DND-41 (cell line): ENCODE measurements at regions not wholly inside any gene's neighbourhood (a gene's known extent, or its start where the extent isn't known, plus 50 kb on each side); places are given as distances from the start of the nearest gene placed in this dataset.

Experiments used
- CTCF ChIP-seq: IDR thresholded peaks from 2 replicates; pipeline ENCODE4 v1.5.1; 2012; ENCODE audit warnings: borderline replicate concordance, low read length, moderate library complexity, mild to moderate bottlenecking; ENCODE audit not compliant: poor library complexity, severe bottlenecking; ENCODE audit errors: extremely low read depth
- EZH2 ChIP-seq: IDR thresholded peaks from 3 replicates; pipeline ENCODE4 v1.6.1; 2012; ENCODE audit warnings: borderline replicate concordance, low read depth, mild to moderate bottlenecking, moderate library complexity, low read length, inconsistent platforms; ENCODE audit not compliant: severe bottlenecking

- TF ChIP-seq CTCF (no peak), EZH2 (no peak)
These were observed 58.3 kb upstream of the ERCC6L2 start for GRCh38 chr9:95817205-95817604.
